ENCODE measurements at regions not wholly inside any gene's neighbourhood (a gene's known extent, or its start where the extent isn't known, plus 50 kb on each side); places are given as distances from the start of the nearest gene placed in this dataset.

GRCh38 chr12:85425926-85426325 is 145.9 kb downstream of the ALX1 start:
- no peak for TF ChIP-seq CTCF (conservative IDR thresholded peaks at IDR 0.05; ENCODE audit: low read length)
- TF ChIP-seq EZH2phosphoT487 (IDR thresholded peaks at IDR 0.05; ENCODE audit: borderline replicate concordance): no peak

Measured in Loucy (cell line).